ENCODE measurements at regions not wholly inside any gene's neighbourhood (a gene's known extent, or its start where the extent isn't known, plus 50 kb on each side); places are given as distances from the start of the nearest gene placed in this dataset.
A peak's percentile ranks its signal among the peaks of the same experiment; 100 is the strongest.

GRCh38 chr17:72005332-72006163 lies 115.3 kb upstream of the SOX9 start:
- DNase-seq (ENCODE audit: low spot score), result no peak

- DNase-seq (ENCODE audit: low spot score), result peak; percentile 4
Observed at GRCh38 chr17:72008236-72008876, 112.5 kb upstream of the SOX9 start.

GRCh38 chr17:72011561-72011960 lies 109.3 kb upstream of the SOX9 start:
- no peak for DNase-seq (ENCODE audit: low spot score)

- DNase-seq (ENCODE audit: low spot score), result no peak
Observed at GRCh38 chr17:72021417-72022041, 99.3 kb upstream of the SOX9 start.

GRCh38 chr17:72022328-72023275 lies 98.2 kb upstream of the SOX9 start:
- no peak for DNase-seq (ENCODE audit: low spot score)

GRCh38 chr17:72024457-72024856 lies 96.4 kb upstream of the SOX9 start:
- no peak for DNase-seq (ENCODE audit: low spot score)

- no peak for DNase-seq (ENCODE audit: low spot score)
Observed at GRCh38 chr17:72025113-72025512, 95.7 kb upstream of the SOX9 start.

- peak; percentile 91 for DNase-seq (ENCODE audit: low spot score)
Observed at GRCh38 chr17:72030067-72030899, 90.5 kb upstream of the SOX9 start.

GRCh38 chr17:72031219-72031884 lies 89.5 kb upstream of the SOX9 start:
- DNase-seq (ENCODE audit: low spot score), result no peak

- no peak for DNase-seq (ENCODE audit: low spot score)
Observed at GRCh38 chr17:72033334-72033733, 87.5 kb upstream of the SOX9 start.

GRCh38 chr17:72034000-72034399 lies 86.8 kb upstream of the SOX9 start:
- DNase-seq (ENCODE audit: low spot score), result no peak

- DNase-seq (ENCODE audit: low spot score), result no peak
Observed at GRCh38 chr17:72038427-72038826, 82.4 kb upstream of the SOX9 start.

- no peak for DNase-seq (ENCODE audit: low spot score)
Observed at GRCh38 chr17:72039490-72039889, 81.3 kb upstream of the SOX9 start.

GRCh38 chr17:72046178-72046577 lies 74.6 kb upstream of the SOX9 start:
- no peak for DNase-seq (ENCODE audit: low spot score)

- no peak for DNase-seq (ENCODE audit: low spot score)
Observed at GRCh38 chr17:72046643-72047612, 73.9 kb upstream of the SOX9 start.

GRCh38 chr17:72049914-72050313 lies 70.9 kb upstream of the SOX9 start:
- DNase-seq (ENCODE audit: low spot score), result no peak

- DNase-seq (ENCODE audit: low spot score), result no peak
Observed at GRCh38 chr17:72053036-72053435, 67.8 kb upstream of the SOX9 start.

- no peak for DNase-seq (ENCODE audit: low spot score)
Observed at GRCh38 chr17:72053449-72053848, 67.4 kb upstream of the SOX9 start.

- DNase-seq (ENCODE audit: low spot score), result no peak
Observed at GRCh38 chr17:72056155-72056554, 64.7 kb upstream of the SOX9 start.

Measured in A172 (cell line).